Tibial artery (tissue), 4 donors: ENCODE measurements at regions not wholly inside any gene's neighbourhood (a gene's known extent, or its start where the extent isn't known, plus 50 kb on each side); places are given as distances from the start of the nearest gene placed in this dataset.

Experiments used
- DNase-seq, 2 donors: peaks; one replicate each; pipeline ENCODE4 v3.0.0-alpha.2; 2019
- H3K27ac ChIP-seq, 2 donors: fragments of 200-600 bp; sonication (generic) in 1 of 2; 1 replicate in 1 of 2; 2 replicates in 1 of 2; pipeline ENCODE4 v1.5.1; 2018 to 2019; ENCODE audit warnings: mild to moderate bottlenecking in 1 of 2
- H3K27me3 ChIP-seq, 2 donors: fragments of 200-600 bp; sonication (generic) in 1 of 2; one replicate each; pipeline versions ENCODE4 v1.5.1 to v1.6.0; 2016 to 2019
- H3K36me3 ChIP-seq, 3 donors: fragments of 200-600 bp; sonication (generic) in 2 of 3; one replicate each; pipeline ENCODE4 v1.5.1; 2016 to 2019; ENCODE audit warnings: mild to moderate bottlenecking in 2 of 3
- H3K4me1 ChIP-seq, 4 donors: fragments of 200-600 bp; sonication (generic) in 2 of 4; 1 replicate in 3 of 4; 2 replicates in 1 of 4; pipeline ENCODE4 v1.5.1; 2016 to 2019
- H3K4me3 ChIP-seq, 2 donors: fragments of 200-600 bp; sonication (generic) in 1 of 2; 1 replicate in 1 of 2; 2 replicates in 1 of 2; pipeline ENCODE4 v1.5.1; 2018 to 2019; ENCODE audit warnings: mild to moderate bottlenecking in 2 of 2
- H3K9me3 ChIP-seq, 3 donors: fragments of 200-600 bp; sonication (generic) in 1 of 3; one replicate each; pipeline ENCODE4 v1.5.1; 2016 to 2019
- intact Hi-C: fragments of 100-400 bp; cut with DNase I; formaldehyde crosslinking; loops from one replicate; pipeline ENCODE4 v1.15.0; 2023; ENCODE audit warnings: low total_unique reads
- TF ChIP-seq, protein P1 (sequence below), 2 experiments: fragments of 200-600 bp in 1 of 2; fragments of 450-650 bp in 1 of 2; IDR thresholded peaks; one replicate each; pipeline ENCODE4 v1.5.1; 2017 to 2019; ENCODE audit warnings: antibody characterized with exemption in 2 of 2, mild to moderate bottlenecking in 1 of 2, moderate library complexity in 1 of 2

GRCh38 chr11:44451706-44452105 is 113.8 kb upstream of the CD82 start:
- no peak for DNase-seq

GRCh38 chr11:44452827-44453572 is 112.5 kb upstream of the CD82 start:
- H3K4me3 ChIP-seq, result no peak overlapping the region
- DNase-seq, result no peak
- H3K27ac ChIP-seq, result no peak overlapping the region
- intact Hi-C loops, result no loop called here
- H3K36me3 ChIP-seq, result no peaks in the 10 kb centered on the region
- no peaks in the 10 kb centered on the region for H3K9me3 ChIP-seq
- TF ChIP-seq, protein P1, sequence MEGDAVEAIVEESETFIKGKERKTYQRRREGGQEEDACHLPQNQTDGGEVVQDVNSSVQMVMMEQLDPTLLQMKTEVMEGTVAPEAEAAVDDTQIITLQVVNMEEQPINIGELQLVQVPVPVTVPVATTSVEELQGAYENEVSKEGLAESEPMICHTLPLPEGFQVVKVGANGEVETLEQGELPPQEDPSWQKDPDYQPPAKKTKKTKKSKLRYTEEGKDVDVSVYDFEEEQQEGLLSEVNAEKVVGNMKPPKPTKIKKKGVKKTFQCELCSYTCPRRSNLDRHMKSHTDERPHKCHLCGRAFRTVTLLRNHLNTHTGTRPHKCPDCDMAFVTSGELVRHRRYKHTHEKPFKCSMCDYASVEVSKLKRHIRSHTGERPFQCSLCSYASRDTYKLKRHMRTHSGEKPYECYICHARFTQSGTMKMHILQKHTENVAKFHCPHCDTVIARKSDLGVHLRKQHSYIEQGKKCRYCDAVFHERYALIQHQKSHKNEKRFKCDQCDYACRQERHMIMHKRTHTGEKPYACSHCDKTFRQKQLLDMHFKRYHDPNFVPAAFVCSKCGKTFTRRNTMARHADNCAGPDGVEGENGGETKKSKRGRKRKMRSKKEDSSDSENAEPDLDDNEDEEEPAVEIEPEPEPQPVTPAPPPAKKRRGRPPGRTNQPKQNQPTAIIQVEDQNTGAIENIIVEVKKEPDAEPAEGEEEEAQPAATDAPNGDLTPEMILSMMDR (IDR thresholded peaks at IDR 0.05), result no peak
- no peaks in the 10 kb centered on the region for H3K4me1 ChIP-seq
- peaks cover 0 to 14% of the 10 kb centered on the region in 2 donors for H3K27me3 ChIP-seq

More at GRCh38 chr11:44451706-44452105, 113.8 kb upstream of the CD82 start:
- intact Hi-C loops, result no loop called here
- Histone ChIP-seq H3K4me3 (no peak overlapping the region), H3K27ac (no peak overlapping the region), H3K4me1 (no peaks in the 10 kb centered on the region), H3K36me3 (no peaks in the 10 kb centered on the region), H3K27me3 (peaks cover 0 to 14% of the 10 kb centered on the region in 2 donors), H3K9me3 (no peaks in the 10 kb centered on the region)
- TF ChIP-seq, protein P1 (IDR thresholded peaks at IDR 0.05), result no peak

- Histone ChIP-seq H3K9me3 (no peaks in the 10 kb centered on the region), H3K27ac (no peak overlapping the region), H3K36me3 (no peaks in the 10 kb centered on the region), H3K4me1 (no peaks in the 10 kb centered on the region), H3K27me3 (peaks cover 0 to 10% of the 10 kb centered on the region in 2 donors), H3K4me3 (no peak overlapping the region)
- no peak for DNase-seq
- intact Hi-C loops, result no loop called here
- TF ChIP-seq, protein P1 (IDR thresholded peaks at IDR 0.05), result no peak
Observed at GRCh38 chr11:44453871-44454270, 111.6 kb upstream of the CD82 start.

DNA sequence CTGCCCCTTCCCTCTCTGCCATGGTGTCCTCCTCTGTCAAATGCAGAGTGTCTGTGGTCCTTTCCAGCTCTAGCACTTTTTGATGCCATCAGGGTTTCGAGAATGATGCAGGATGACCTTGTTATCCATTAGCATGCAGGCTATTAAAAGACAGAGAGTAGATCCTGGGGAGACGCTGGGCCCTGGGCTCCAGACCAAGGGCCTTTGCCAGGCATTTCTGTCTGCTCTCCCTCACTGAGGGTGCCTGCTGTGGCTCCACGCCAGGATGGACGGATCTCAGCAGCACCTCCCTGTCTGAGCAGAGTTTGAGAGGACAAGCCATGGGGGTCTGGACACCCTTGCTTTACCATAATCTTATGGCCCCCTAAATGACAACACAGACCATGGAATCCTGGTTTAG is 110.8 kb upstream of the CD82 start:
- H3K4me3 ChIP-seq, result no peak overlapping the region
- TF ChIP-seq, protein P1 (IDR thresholded peaks at IDR 0.05), result no peak
- no peaks in the 10 kb centered on the region for H3K9me3 ChIP-seq
- H3K4me1 ChIP-seq, result no peaks in the 10 kb centered on the region
- no peaks in the 10 kb centered on the region for H3K36me3 ChIP-seq
- DNase-seq, result no peak
- peaks cover 0 to 7% of the 10 kb centered on the region in 2 donors for H3K27me3 ChIP-seq
- intact Hi-C loops, result no loop called here
- H3K27ac ChIP-seq, result no peak overlapping the region

DNA sequence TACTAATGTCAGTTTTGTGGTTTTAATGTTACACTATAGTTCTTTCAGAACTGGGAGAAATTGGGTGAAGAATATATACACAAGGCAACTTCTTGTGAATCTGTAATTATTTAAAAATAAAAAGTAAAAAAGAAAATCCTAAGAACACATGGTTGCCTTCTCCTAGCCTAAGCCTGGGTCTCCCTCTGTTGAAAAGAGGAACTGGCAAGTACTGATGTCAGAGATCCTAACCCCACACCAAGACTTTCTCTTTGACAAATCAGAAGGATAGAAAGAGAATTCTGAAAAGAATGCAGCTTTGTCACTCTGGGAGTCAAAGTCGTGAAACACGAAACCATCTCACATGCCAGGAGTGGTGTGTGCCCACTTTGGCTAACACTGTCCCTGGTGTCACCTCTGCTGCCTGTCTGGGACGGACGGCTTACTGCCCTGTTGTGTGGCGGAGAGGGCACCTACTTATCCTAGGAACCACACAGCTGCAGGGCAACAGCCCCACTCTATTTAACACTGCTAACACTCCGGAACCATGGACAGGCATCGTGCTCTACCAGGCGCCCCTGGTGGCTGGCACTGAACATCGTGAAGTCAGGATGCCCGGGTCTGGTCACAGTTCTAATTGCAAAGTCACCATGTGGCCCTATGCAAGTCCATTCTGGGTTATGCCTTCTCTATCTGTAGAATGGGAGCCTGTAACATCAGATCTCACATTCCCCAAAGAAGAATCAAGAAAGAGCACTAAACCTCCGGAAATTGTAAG is 108.7 kb upstream of the CD82 start:
- H3K27me3 ChIP-seq, result peaks cover 0 to 8% of the 10 kb centered on the region in 2 donors
- H3K36me3 ChIP-seq, result no peaks in the 10 kb centered on the region
- H3K4me1 ChIP-seq, result no peaks in the 10 kb centered on the region
- TF ChIP-seq, protein P1 (IDR thresholded peaks at IDR 0.05), result peak in 1 of 2 experiments; percentile 10
- no peak overlapping the region for H3K27ac ChIP-seq
- no peak overlapping the region for H3K4me3 ChIP-seq
- H3K9me3 ChIP-seq, result peaks cover 0 to 16% (median 11%) of the 10 kb centered on the region in 3 donors
- intact Hi-C loops, result no loop called here
- DNase-seq, result no peak
